ENCODE measurements at regions not wholly inside any gene's neighbourhood (a gene's known extent, or its start where the extent isn't known, plus 50 kb on each side); places are given as distances from the start of the nearest gene placed in this dataset.

GRCh38 chr5:68884144-68884754 is 209.6 kb upstream of the SLC30A5 start:
- peak; percentile 91 for TF ChIP-seq MAFF (IDR thresholded peaks at IDR 0.05; ENCODE audit: low read depth, low read length)
- peak; percentile 85 to 93 for TF ChIP-seq MAFK (conservative IDR thresholded peaks at IDR 0.05 in 1 of 2, IDR thresholded peaks at IDR 0.05 in 1 of 2; ENCODE audit: low read length in 2 of 2)
- no peak for TF ChIP-seq ZBTB3 (CRISPR knock-in tag; IDR thresholded peaks at IDR 0.05; ENCODE audit: borderline replicate concordance, low read depth)
- Histone ChIP-seq H4K20me1 (ENCODE audit: insufficient read depth, low read length) (no peaks in the 10 kb centered on the region), H3K4me2 (ENCODE audit: low read depth, low read length) (no peak overlapping the region), H3K27ac (ENCODE audit: extremely low read length, insufficient read depth, low read length) (no peak overlapping the region), H3K4me3 (replicated peaks in 1 of 3; ENCODE audit: insufficient read depth in 1 of 3, low read depth in 2 of 3, low read length in 3 of 3) (no peak overlapping the region), H3K9ac (ENCODE audit: insufficient read depth, low read depth, low read length) (no peak overlapping the region), H3K27me3 (ENCODE audit: control insufficient read depth in 1 of 2, insufficient read depth in 2 of 2, low read length in 2 of 2) (no peaks in the 10 kb centered on the region), H3K79me2 (ENCODE audit: insufficient read depth, low read length) (no peaks in the 10 kb centered on the region), H3K9me3 (ENCODE audit: low read length) (no peaks in the 10 kb centered on the region), H3K4me1 (ENCODE audit: insufficient read depth, low read length) (no peaks in the 10 kb centered on the region), H2AFZ (ENCODE audit: low read length) (no peak overlapping the region), H3K36me3 (replicated peaks in 1 of 2; ENCODE audit: control insufficient read depth in 1 of 2, insufficient read depth in 2 of 2, low read length in 2 of 2) (no peaks in the 10 kb centered on the region)
- DNase-seq (ENCODE audit: low spot score) (no peak), FAIRE-seq (no peak), ATAC-seq (no peak)
- no TSS peak for BruUV-seq (replicated peaks)
- CTCF ChIA-PET (ENCODE audit: low intra/inter-chr PET ratio, low total read pairs): interaction anchor here (1.9 kb wide), 1 partner anchor 78 kb away, joined by 11 read pairs; no protein-coding TSS in a partner anchor
- in situ Hi-C loops (cut with HindIII; ENCODE audit: extremely low pct_ligation_motif_present, low pct_unique_long_range_greater_than_20kb) (no loop called here), intact Hi-C loops (cut with micrococcal nuclease; ENCODE audit: unreplicated experiment) (no loop called here)
- 26% methylated on average over 4 of the region's 4 CpGs for WGBS (ENCODE audit: low lambda C conversion rate)
- POLR2A ChIA-PET: no interaction called here

- FAIRE-seq (peak; percentile 62), DNase-seq (ENCODE audit: low spot score) (peak; percentile 13), ATAC-seq (peak; percentile 65; the same call in 2 of the 3 replicates)
- Histone ChIP-seq H3K9ac (ENCODE audit: insufficient read depth, low read depth, low read length) (no peak overlapping the region), H2AFZ (ENCODE audit: low read length) (no peak overlapping the region), H3K4me1 (ENCODE audit: insufficient read depth, low read length) (no peaks in the 10 kb centered on the region), H3K27ac (ENCODE audit: extremely low read length, insufficient read depth, low read length) (no peak overlapping the region), H3K36me3 (replicated peaks in 1 of 2; ENCODE audit: control insufficient read depth in 1 of 2, insufficient read depth in 2 of 2, low read length in 2 of 2) (no peaks in the 10 kb centered on the region), H3K9me3 (ENCODE audit: low read length) (no peaks in the 10 kb centered on the region), H3K4me2 (ENCODE audit: low read depth, low read length) (no peak overlapping the region), H3K79me2 (ENCODE audit: insufficient read depth, low read length) (no peaks in the 10 kb centered on the region), H4K20me1 (ENCODE audit: insufficient read depth, low read length) (no peaks in the 10 kb centered on the region), H3K4me3 (replicated peaks in 1 of 3; ENCODE audit: insufficient read depth in 1 of 3, low read depth in 2 of 3, low read length in 3 of 3) (no peak overlapping the region), H3K27me3 (ENCODE audit: control insufficient read depth in 1 of 2, insufficient read depth in 2 of 2, low read length in 2 of 2) (no peaks in the 10 kb centered on the region)
- BruUV-seq (replicated peaks): no TSS peak
- intact Hi-C loops (cut with micrococcal nuclease; ENCODE audit: unreplicated experiment): loop anchor here (1.0 kb wide), 1 partner anchor 78 kb away; no protein-coding TSS in a partner anchor
- POLR2A ChIA-PET: no interaction called here
- CTCF ChIA-PET (ENCODE audit: low intra/inter-chr PET ratio, low total read pairs): interaction anchor here (1.9 kb wide), 1 partner anchor 78 kb away, joined by 11 read pairs; no protein-coding TSS in a partner anchor
- in situ Hi-C loops (cut with HindIII; ENCODE audit: extremely low pct_ligation_motif_present, low pct_unique_long_range_greater_than_20kb): no loop called here
- TF ChIP-seq ZFP36L1 (CRISPR knock-in tag; IDR thresholded peaks at IDR 0.05): no peak
- no peak for TF ChIP-seq ZNF501 (CRISPR knock-in tag; IDR thresholded peaks at IDR 0.05)
- no peak for TF ChIP-seq ZNF18 (CRISPR knock-in tag; IDR thresholded peaks at IDR 0.05; ENCODE audit: insufficient replicate concordance)
- no peak for TF ChIP-seq SKIL (CRISPR knock-in tag; IDR thresholded peaks at IDR 0.05; ENCODE audit: borderline replicate concordance)
- TF ChIP-seq ZBTB20 (CRISPR knock-in tag; IDR thresholded peaks at IDR 0.05; ENCODE audit: borderline replicate concordance, low read depth): no peak
- no peak for TF ChIP-seq ZNF597 (CRISPR knock-in tag; IDR thresholded peaks at IDR 0.05)
- 0 out of 2 replicates have a peak, but pooled peaks have one; percentile 12 for TF ChIP-seq CTCF (CRISPR knock-in tag; IDR thresholded peaks at IDR 0.05)
- TF ChIP-seq ISL2 (CRISPR knock-in tag; IDR thresholded peaks at IDR 0.05): no peak
Observed at GRCh38 chr5:68884883-68885282, 208.9 kb upstream of the SLC30A5 start.

All from HepG2 (cell line).